Renal cortical epithelial cell (primary cell): ENCODE measurements at regions not wholly inside any gene's neighbourhood (a gene's known extent, or its start where the extent isn't known, plus 50 kb on each side); places are given as distances from the start of the nearest gene placed in this dataset.

ENCODE experiments used
- DNase-seq: peaks from one replicate; pipeline ENCODE4 v3.0.0-alpha.2; 2011; ENCODE audit warnings: low read depth

- peak; percentile 75 for DNase-seq
These were observed 1018.5 kb downstream of the LRFN5 start for GRCh38 chr14:42624980-42625761.

GRCh38 chr14:42617005-42617404 lies 1010.3 kb downstream of the LRFN5 start:
- DNase-seq, result no peak

GRCh38 chr14:42606839-42607238 lies 1000.2 kb downstream of the LRFN5 start:
- no peak for DNase-seq

- no peak for DNase-seq
These were observed 995.7 kb downstream of the LRFN5 start for GRCh38 chr14:42602336-42602845.

GRCh38 chr14:42572032-42572431 lies 965.4 kb downstream of the LRFN5 start:
- no peak for DNase-seq

- no peak for DNase-seq
These were observed 962.6 kb downstream of the LRFN5 start for GRCh38 chr14:42569227-42569626.

- no peak for DNase-seq
These were observed 958.9 kb downstream of the LRFN5 start for GRCh38 chr14:42565556-42565955.

- DNase-seq, result no peak
These were observed 956.6 kb downstream of the LRFN5 start for GRCh38 chr14:42563313-42563712.

GRCh38 chr14:42556551-42556950 lies 949.9 kb downstream of the LRFN5 start:
- DNase-seq, result no peak

- no peak for DNase-seq
These were observed 948.7 kb downstream of the LRFN5 start for GRCh38 chr14:42555365-42555764.

- no peak for DNase-seq
These were observed 947.4 kb downstream of the LRFN5 start for GRCh38 chr14:42554091-42554490.

GRCh38 chr14:42550310-42550709 lies 943.6 kb downstream of the LRFN5 start:
- no peak for DNase-seq

GRCh38 chr14:42548349-42548748 lies 941.7 kb downstream of the LRFN5 start:
- no peak for DNase-seq

GRCh38 chr14:42545636-42546035 lies 939.0 kb downstream of the LRFN5 start:
- no peak for DNase-seq

GRCh38 chr14:42541535-42542001 lies 934.9 kb downstream of the LRFN5 start:
- DNase-seq, result no peak

GRCh38 chr14:42535397-42535796 lies 928.7 kb downstream of the LRFN5 start:
- no peak for DNase-seq

- no peak for DNase-seq
These were observed 926.8 kb downstream of the LRFN5 start for GRCh38 chr14:42533476-42533875.

- DNase-seq, result no peak
These were observed 925.5 kb downstream of the LRFN5 start for GRCh38 chr14:42532194-42532593.

- DNase-seq, result no peak
These were observed 920.5 kb downstream of the LRFN5 start for GRCh38 chr14:42527141-42527540.

GRCh38 chr14:42523666-42524065 lies 917.0 kb downstream of the LRFN5 start:
- DNase-seq, result no peak

GRCh38 chr14:42517806-42518500 lies 911.3 kb downstream of the LRFN5 start:
- no peak for DNase-seq

GRCh38 chr14:42513837-42514236 lies 907.2 kb downstream of the LRFN5 start:
- DNase-seq, result no peak

- DNase-seq, result no peak
These were observed 903.4 kb downstream of the LRFN5 start for GRCh38 chr14:42510071-42510470.
